H1 (cell line): ENCODE measurements at regions not wholly inside any gene's neighbourhood (a gene's known extent, or its start where the extent isn't known, plus 50 kb on each side); places are given as distances from the start of the nearest gene placed in this dataset.

ENCODE experiments used
- CTCF ChIA-PET: fragments of 300-600 bp; sonication (Branson Sonifier 250); formaldehyde crosslinking; loops from one replicate; lab custom pipeline; 2021; ENCODE audit not compliant: partially characterized antibody; lab: Charles Lee
- POLR2A ChIA-PET: fragments of 300-600 bp; sonication (Branson Sonifier 250); formaldehyde crosslinking; loops from one replicate; lab custom pipeline; 2021; ENCODE audit warnings: inconsistent platforms; ENCODE audit not compliant: partially characterized antibody; lab: Charles Lee
- DNase-seq, 2 experiments: peaks; one replicate each; pipeline versions ENCODE4 v3.0.0 to v3.0.0-alpha.2; 2010 to 2022; ENCODE audit warnings: low spot score in 2 of 2, low read depth in 1 of 2, mixed read lengths in 1 of 2
- FAIRE-seq: peaks from 2 replicates; lab custom pipeline; 2011; peaks lifted over from hg19 to GRCh38; lab: Jason Lieb, UNC
- H2AFZ ChIP-seq: 2 replicates; pipeline ENCODE4 v1.8.1; 2012; ENCODE audit warnings: low read length, inconsistent platforms
- H2AK5ac ChIP-seq: 2 replicates; pipeline ENCODE4 v1.6.1; 2013; ENCODE audit warnings: low read depth, low read length
- H2BK120ac ChIP-seq: replicated peaks from 2 replicates; pipeline ENCODE3; 2013; ENCODE audit warnings: low read depth, low read length, inconsistent platforms
- H2BK12ac ChIP-seq: 2 replicates; pipeline ENCODE4 v1.6.1; 2013; ENCODE audit warnings: low read depth, low read length
- H2BK15ac ChIP-seq: 2 replicates; pipeline ENCODE4 v1.6.1; 2013; ENCODE audit warnings: low read length
- H2BK20ac ChIP-seq: 2 replicates; pipeline ENCODE4 v1.6.1; 2013; ENCODE audit warnings: low read length
- H2BK5ac ChIP-seq: 2 replicates; pipeline ENCODE4 v1.6.1; 2013; ENCODE audit warnings: low read depth, low read length
- H3K14ac ChIP-seq: 2 replicates; pipeline ENCODE4 v1.6.1; 2013; ENCODE audit warnings: inconsistent platforms; ENCODE audit not compliant: insufficient read length
- H3K18ac ChIP-seq: 2 replicates; pipeline ENCODE4 v1.6.1; 2013; ENCODE audit warnings: low read length; ENCODE audit errors: extremely low read depth
- H3K23ac ChIP-seq: 2 replicates; pipeline ENCODE4 v1.6.1; 2013; ENCODE audit warnings: inconsistent platforms; ENCODE audit not compliant: insufficient read length
- H3K23me2 ChIP-seq: 2 replicates; pipeline ENCODE4 v1.6.1; 2013; ENCODE audit warnings: low read depth, low read length
- H3K27ac ChIP-seq: 2 replicates; pipeline ENCODE4 v1.6.1; 2011; ENCODE audit warnings: low read depth, low read length, inconsistent platforms
- H3K27me3 ChIP-seq, 4 experiments: replicated peaks in 1 of 4; 1 replicate in 1 of 4; 2 replicates in 3 of 4; pipeline versions ENCODE4 v1.6.1 to v1.8.1; 2011 to 2013; ENCODE audit warnings: low read length in 3 of 4, mild to moderate bottlenecking in 3 of 4, inconsistent platforms in 2 of 4, mixed read lengths in 2 of 4, moderate library complexity in 1 of 4; ENCODE audit not compliant: control insufficient read depth in 3 of 4, insufficient read depth in 3 of 4; ENCODE audit errors: extremely low read depth in 1 of 4
- H3K36me3 ChIP-seq, 4 experiments: 2 replicates each; pipeline versions ENCODE4 v1.6.1 to v1.8.1; 2011 to 2013; ENCODE audit warnings: mild to moderate bottlenecking in 4 of 4, low read length in 3 of 4, moderate library complexity in 2 of 4, control low read depth in 1 of 4, inconsistent platforms in 1 of 4; ENCODE audit not compliant: insufficient read depth in 4 of 4, control insufficient read depth in 2 of 4
- H3K4ac ChIP-seq: replicated peaks from 2 replicates; pipeline ENCODE3; 2013; ENCODE audit warnings: low read length, low read depth, mixed read lengths, inconsistent platforms; ENCODE audit not compliant: insufficient read length
- H3K4me1 ChIP-seq, 4 experiments: replicated peaks in 1 of 4; 1 replicate in 1 of 4; 2 replicates in 3 of 4; pipeline versions ENCODE4 v1.6.1 to v1.8.1; 2011 to 2013; ENCODE audit warnings: low read length in 3 of 4, inconsistent platforms in 2 of 4, mixed read lengths in 1 of 4; ENCODE audit not compliant: insufficient read depth in 4 of 4, control insufficient read depth in 3 of 4
- H3K4me2 ChIP-seq, 2 experiments: 2 replicates each; pipeline versions ENCODE4 v1.6.1 to v1.8.1; 2011 to 2013; ENCODE audit warnings: low read depth in 2 of 2, low read length in 2 of 2, control low read depth in 1 of 2, inconsistent platforms in 1 of 2, mild to moderate bottlenecking in 1 of 2; ENCODE audit not compliant: insufficient read depth in 1 of 2
- H3K4me3 ChIP-seq, 4 experiments: fragments of 200-600, 300-600 bp in 1 of 4; sonication (generic), shearing (Covaris generic), sonication (Bioruptor Twin) in 1 of 4; 2 replicates each; pipeline versions ENCODE4 v1.5.1 to v1.8.1; 2011 to 2016; ENCODE audit warnings: low read length in 4 of 4, low read depth in 3 of 4, control low read depth in 2 of 4, inconsistent platforms in 2 of 4, mild to moderate bottlenecking in 2 of 4, mixed read lengths in 1 of 4, moderate library complexity in 1 of 4; ENCODE audit not compliant: insufficient read depth in 2 of 4; ENCODE audit errors: extremely low read depth in 1 of 4
- H3K56ac ChIP-seq: replicated peaks from 2 replicates; pipeline ENCODE3; 2013; ENCODE audit warnings: low read depth, mild to moderate bottlenecking, mixed read lengths, low read length, inconsistent platforms; ENCODE audit not compliant: insufficient read length
- H3K79me1 ChIP-seq: 2 replicates; pipeline ENCODE4 v1.6.1; 2013; ENCODE audit warnings: low read depth, low read length, control low read depth
- H3K79me2 ChIP-seq, 2 experiments: 2 replicates each; pipeline versions ENCODE4 v1.6.1 to v1.8.1; 2012 to 2013; ENCODE audit warnings: low read length in 2 of 2, mild to moderate bottlenecking in 2 of 2, inconsistent platforms in 1 of 2; ENCODE audit not compliant: insufficient read depth in 2 of 2, control insufficient read depth in 1 of 2
- H3K9ac ChIP-seq, 4 experiments: replicated peaks in 1 of 4; 1 replicate in 1 of 4; 2 replicates in 3 of 4; pipeline versions ENCODE4 v1.6.1 to v1.8.1; 2011 to 2013; ENCODE audit warnings: low read depth in 3 of 4, low read length in 3 of 4, control low read depth in 2 of 4, mild to moderate bottlenecking in 2 of 4, moderate library complexity in 2 of 4, inconsistent platforms in 1 of 4; ENCODE audit errors: extremely low read depth in 1 of 4
- H3K9me3 ChIP-seq, 2 experiments: 2 replicates each; pipeline versions ENCODE4 v1.6.1 to v1.8.1; 2012 to 2013; ENCODE audit warnings: mild to moderate bottlenecking in 2 of 2, moderate library complexity in 2 of 2, control low read depth in 1 of 2, inconsistent platforms in 1 of 2, low read depth in 1 of 2, low read length in 1 of 2, mixed read lengths in 1 of 2; ENCODE audit not compliant: insufficient read depth in 2 of 2
- H4K20me1 ChIP-seq, 2 experiments: replicated peaks in 1 of 2; 2 replicates each; pipeline versions ENCODE3 to v1.8.1; 2011 to 2013; ENCODE audit warnings: inconsistent platforms in 2 of 2, low read length in 2 of 2, mild to moderate bottlenecking in 1 of 2; ENCODE audit not compliant: insufficient read depth in 2 of 2, control insufficient read depth in 1 of 2
- H4K5ac ChIP-seq: 2 replicates; pipeline ENCODE4 v1.6.1; 2013; ENCODE audit warnings: low read length, low read depth, mixed read lengths, inconsistent platforms; ENCODE audit not compliant: insufficient read length
- H4K8ac ChIP-seq: 2 replicates; pipeline ENCODE4 v1.8.0; 2013; ENCODE audit warnings: mild to moderate bottlenecking, moderate library complexity, low read length, inconsistent platforms; ENCODE audit not compliant: insufficient read depth; ENCODE audit errors: extremely low read depth
- H4K91ac ChIP-seq: replicated peaks from 2 replicates; pipeline ENCODE3; 2013; ENCODE audit warnings: low read length, mixed read lengths, inconsistent platforms; ENCODE audit not compliant: insufficient read length
- EZH2 ChIP-seq: fragments of 200-600 bp; sonication (generic); IDR thresholded peaks from 2 replicates; pipeline ENCODE4 v1.7.1; 2012; ENCODE audit warnings: low read depth, mild to moderate bottlenecking, moderate library complexity, low read length, inconsistent platforms; ENCODE audit not compliant: severe bottlenecking
- JUND ChIP-seq: IDR thresholded peaks from 2 replicates; pipeline ENCODE4 v1.6.1; 2011; ENCODE audit warnings: mild to moderate bottlenecking, improper control_type of control experiment, low read length
- KDM1A ChIP-seq: fragments of 200-600, 300-600 bp; sonication (generic); IDR thresholded peaks from 2 replicates; pipeline ENCODE4 v1.7.1; 2016; ENCODE audit warnings: mild to moderate bottlenecking, low read length, borderline replicate concordance
- RBBP5 ChIP-seq: IDR thresholded peaks from 2 replicates; pipeline ENCODE4 v1.7.1; 2012; ENCODE audit warnings: low read depth, mild to moderate bottlenecking, inconsistent platforms, low read length, moderate library complexity, borderline replicate concordance
- RFX5 ChIP-seq: IDR thresholded peaks from 2 replicates; pipeline ENCODE4 v1.6.1; 2011; ENCODE audit warnings: low read depth, low read length, improper control_type of control experiment, borderline replicate concordance
- TAF7 ChIP-seq: optimal IDR thresholded peaks from 2 replicates; pipeline ENCODE3; 2011; ENCODE audit warnings: low read depth, mild to moderate bottlenecking, inconsistent platforms, low read length, moderate library complexity, borderline replicate concordance
- WGBS, 2 experiments: shearing (Covaris generic) in 1 of 2; methylation state at CpG; one replicate each; pipeline versions ENCODE4 v1.1.6 to v1.1.7; 2013 to 2015; ENCODE audit warnings: low lambda C conversion rate in 2 of 2, mixed read lengths in 2 of 2, inconsistent platforms in 1 of 2, low coverage in 1 of 2, missing lambda C conversion rate in 1 of 2; ENCODE audit not compliant: insufficient replicate concordance in 2 of 2, insufficient coverage in 1 of 2, insufficient read length in 1 of 2; ENCODE audit errors: extremely low coverage in 1 of 2, missing lambda C conversion rate in 1 of 2; 5-methylcytosine and 5-hydroxymethylcytosine counted together

DNA sequence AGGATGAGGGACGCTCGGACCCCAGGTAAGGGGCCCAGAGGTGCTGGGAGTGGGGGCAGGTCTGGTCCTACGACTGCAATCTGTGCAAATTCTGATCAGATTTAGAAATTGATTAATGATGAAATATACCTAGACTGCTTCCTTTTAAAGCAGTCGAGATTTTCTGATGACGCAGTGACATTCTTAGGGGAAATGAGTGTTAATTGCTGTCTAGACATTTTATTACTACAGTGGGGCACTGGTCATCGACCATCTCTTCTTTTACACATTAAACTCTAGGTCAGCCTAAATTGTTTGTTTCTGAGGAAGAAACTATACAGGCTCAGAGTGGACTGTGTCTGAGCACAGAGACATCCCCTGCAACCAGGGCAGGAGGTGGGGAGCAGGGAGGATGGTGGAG, 154.4 kb upstream of the SALL3 start:
- Histone ChIP-seq H2BK5ac (no peak overlapping the region), H3K27ac (no peak overlapping the region), H4K5ac (no peak overlapping the region), H2BK120ac (no peak overlapping the region), H3K9me3 (no peaks in the 10 kb centered on the region), H3K4ac (no peak overlapping the region), H3K23me2 (no peaks in the 10 kb centered on the region), H3K56ac (no peak overlapping the region), H3K4me1 (peaks cover 0 to 2% (median 0%) of the 10 kb centered on the region in 4 experiments; a peak in 1 of 7 replicates), H3K18ac (no peak overlapping the region), H4K8ac (no peak overlapping the region), H3K9ac (no peak overlapping the region), H4K91ac (no peak overlapping the region), H3K14ac (no peak overlapping the region), H2BK15ac (no peak overlapping the region), H3K79me2 (no peaks in the 10 kb centered on the region), H3K27me3 (no peaks in the 10 kb centered on the region), H3K36me3 (no peaks in the 10 kb centered on the region), H2BK12ac (no peak overlapping the region), H3K23ac (no peak overlapping the region), H3K4me3 (no peak overlapping the region), H3K79me1 (no peaks in the 10 kb centered on the region), H4K20me1 (no peaks in the 10 kb centered on the region), H2BK20ac (no peak overlapping the region), H2AK5ac (no peak overlapping the region), H2AFZ (no peak overlapping the region), H3K4me2 (no peak overlapping the region)
- no peak for TF ChIP-seq EZH2
- no peak for TF ChIP-seq JUND
- TF ChIP-seq RFX5 = no peak
- TF ChIP-seq RBBP5 = no peak
- TF ChIP-seq KDM1A = no peak
- no peak for TF ChIP-seq TAF7
- DNase-seq = no peak
- 90% methylated on average over 6 of the region's 6 CpGs; no CpG with 5 or more reads in 1 of the 2 experiments for WGBS, 2 experiments
- no peak for FAIRE-seq
- ChIA-PET CTCF (interaction anchor here (0.8 kb wide), 1 partner anchor 62 kb away, joined by 3 read pairs; no protein-coding TSS in a partner anchor), POLR2A (no interaction called here)
